Gastrocnemius medialis (tissue), 4 donors: ENCODE measurements at regions not wholly inside any gene's neighbourhood (a gene's known extent, or its start where the extent isn't known, plus 50 kb on each side); places are given as distances from the start of the nearest gene placed in this dataset.

ENCODE experiments used
- ATAC-seq, 2 donors: fragments of 150-250 bp; one replicate each; pipeline ENCODE4 v1.9.1; 2016
- DNase-seq, 2 donors: peaks; one replicate each; pipeline ENCODE4 v3.0.0-alpha.2; 2019
- H3K27ac ChIP-seq, 4 donors: fragments of 200-600 bp; sonication (generic); 1 replicate in 1 of 4; 2 replicates in 3 of 4; pipeline ENCODE4 v1.5.1; 2016 to 2018; ENCODE audit warnings: mild to moderate bottlenecking in 2 of 4, moderate library complexity in 1 of 4
- H3K27me3 ChIP-seq, 3 donors: fragments of 200-600 bp; sonication (generic) in 2 of 3; 1 replicate in 1 of 3; 2 replicates in 2 of 3; pipeline versions ENCODE4 v1.5.1 to v1.6.0; 2016 to 2019; ENCODE audit warnings: mild to moderate bottlenecking in 1 of 3, moderate library complexity in 1 of 3
- H3K36me3 ChIP-seq, 2 donors: fragments of 200-600 bp; sonication (generic) in 1 of 2; one replicate each; pipeline ENCODE4 v1.5.1; 2017 to 2018
- H3K4me1 ChIP-seq, 2 donors: fragments of 200-600 bp; sonication (generic) in 1 of 2; one replicate each; pipeline ENCODE4 v1.5.1; 2016 to 2017; ENCODE audit warnings: mild to moderate bottlenecking in 2 of 2
- H3K4me3 ChIP-seq, 4 donors: fragments of 200-600 bp; sonication (generic) in 3 of 4; 1 replicate in 1 of 4; 2 replicates in 3 of 4; pipeline ENCODE4 v1.5.1; 2016 to 2019; ENCODE audit warnings: mild to moderate bottlenecking in 2 of 4
- H3K9me3 ChIP-seq, 3 donors: fragments of 200-600 bp; sonication (generic) in 2 of 3; 1 replicate in 1 of 3; 2 replicates in 2 of 3; pipeline ENCODE4 v1.5.1; 2016 to 2019
- POLR2A ChIP-seq, 2 donors: fragments of 450-650 bp; IDR thresholded peaks; one replicate each; pipeline ENCODE4 v1.6.1; 2017; ENCODE audit warnings: antibody characterized with exemption in 2 of 2, mild to moderate bottlenecking in 2 of 2, moderate library complexity in 2 of 2
- in situ Hi-C, 4 donors: fragments of 200-750 bp; cut with MboI; loops; one replicate each; pipeline versions ENCODE4 v1.15.0 to v1.8.0; 2017; ENCODE audit warnings: low sequenced_read_pairs in 4 of 4
- intact Hi-C: fragments of 100-400 bp; cut with DNase I; formaldehyde crosslinking; loops from one replicate; pipeline ENCODE4 v1.15.1; 2023; ENCODE audit warnings: low total_unique reads
- TF ChIP-seq, protein P1 (sequence below), 5 experiments: fragments of 450-650 bp in 3 of 5; fragments of 200-600 bp in 2 of 5; sonication (generic) in 2 of 5; IDR thresholded peaks in 4 of 5; conservative IDR thresholded peaks in 1 of 5; 1 replicate in 4 of 5; 2 replicates in 1 of 5; pipeline ENCODE4 v1.5.1; 2016 to 2019; ENCODE audit warnings: antibody characterized with exemption in 5 of 5, mild to moderate bottlenecking in 3 of 5, moderate library complexity in 3 of 5

DNA sequence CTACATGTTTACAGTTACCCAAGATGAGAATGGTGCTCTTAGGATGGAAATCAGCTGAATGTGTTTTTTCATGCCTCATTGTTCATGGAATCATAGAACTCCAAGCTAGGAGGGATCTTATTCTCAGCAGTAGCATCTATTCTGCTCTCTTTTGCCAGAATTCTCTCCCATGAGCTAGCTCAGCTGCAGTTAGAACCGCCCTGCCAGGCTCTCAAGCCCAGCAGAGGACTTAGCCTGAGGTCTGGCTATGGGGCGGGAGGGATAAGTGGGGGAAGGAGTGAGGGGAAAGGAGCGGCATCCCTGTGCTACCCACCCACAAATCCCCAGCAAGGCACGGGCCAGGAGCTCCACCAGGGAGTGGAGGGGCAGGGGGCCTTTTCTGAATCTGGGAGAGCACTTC lies 120.7 kb upstream of the PLXNA4 start:
- in situ Hi-C loops: no loop called here
- TF ChIP-seq POLR2A (IDR thresholded peaks at IDR 0.05): no peak
- TF ChIP-seq, protein P1, sequence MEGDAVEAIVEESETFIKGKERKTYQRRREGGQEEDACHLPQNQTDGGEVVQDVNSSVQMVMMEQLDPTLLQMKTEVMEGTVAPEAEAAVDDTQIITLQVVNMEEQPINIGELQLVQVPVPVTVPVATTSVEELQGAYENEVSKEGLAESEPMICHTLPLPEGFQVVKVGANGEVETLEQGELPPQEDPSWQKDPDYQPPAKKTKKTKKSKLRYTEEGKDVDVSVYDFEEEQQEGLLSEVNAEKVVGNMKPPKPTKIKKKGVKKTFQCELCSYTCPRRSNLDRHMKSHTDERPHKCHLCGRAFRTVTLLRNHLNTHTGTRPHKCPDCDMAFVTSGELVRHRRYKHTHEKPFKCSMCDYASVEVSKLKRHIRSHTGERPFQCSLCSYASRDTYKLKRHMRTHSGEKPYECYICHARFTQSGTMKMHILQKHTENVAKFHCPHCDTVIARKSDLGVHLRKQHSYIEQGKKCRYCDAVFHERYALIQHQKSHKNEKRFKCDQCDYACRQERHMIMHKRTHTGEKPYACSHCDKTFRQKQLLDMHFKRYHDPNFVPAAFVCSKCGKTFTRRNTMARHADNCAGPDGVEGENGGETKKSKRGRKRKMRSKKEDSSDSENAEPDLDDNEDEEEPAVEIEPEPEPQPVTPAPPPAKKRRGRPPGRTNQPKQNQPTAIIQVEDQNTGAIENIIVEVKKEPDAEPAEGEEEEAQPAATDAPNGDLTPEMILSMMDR (IDR thresholded peaks at IDR 0.05 in 4 of 5, conservative IDR thresholded peaks at IDR 0.05 in 1 of 5): no peak
- H3K4me3 ChIP-seq: no peak overlapping the region
- H3K27ac ChIP-seq: no peak overlapping the region
- H3K9me3 ChIP-seq: no peaks in the 10 kb centered on the region
- H3K4me1 ChIP-seq: no peaks in the 10 kb centered on the region
- no peak for ATAC-seq
- H3K27me3 ChIP-seq: peaks cover 0 to 5% (median 0%) of the 10 kb centered on the region in 3 donors
- intact Hi-C loops: no loop called here
- DNase-seq: no peak
- no peaks in the 10 kb centered on the region for H3K36me3 ChIP-seq

DNA sequence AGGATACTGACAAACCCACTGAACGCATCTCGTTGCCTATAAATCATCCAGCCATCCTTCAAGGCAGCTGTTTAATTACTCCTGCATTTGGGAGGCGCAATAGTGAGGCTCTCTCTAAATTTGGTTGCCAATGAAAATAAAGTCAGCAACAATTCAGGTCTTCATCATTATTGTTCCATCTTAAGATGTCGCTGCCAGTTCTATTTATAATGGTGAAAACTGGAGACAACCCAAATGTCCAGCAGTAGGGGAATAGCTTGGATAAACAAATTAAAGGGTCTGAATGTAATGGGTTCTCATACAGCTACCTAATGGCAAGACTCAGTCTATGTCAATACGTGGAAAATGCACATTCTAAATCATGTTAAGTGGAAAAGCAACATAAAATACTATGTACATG lies 120.1 kb upstream of the PLXNA4 start:
- H3K27ac ChIP-seq: no peak overlapping the region
- TF ChIP-seq POLR2A (IDR thresholded peaks at IDR 0.05): no peak
- TF ChIP-seq, protein P1 (IDR thresholded peaks at IDR 0.05 in 4 of 5, conservative IDR thresholded peaks at IDR 0.05 in 1 of 5): no peak
- peaks cover 0 to 5% (median 0%) of the 10 kb centered on the region in 3 donors for H3K27me3 ChIP-seq
- no peak for DNase-seq
- H3K36me3 ChIP-seq: no peaks in the 10 kb centered on the region
- intact Hi-C loops: no loop called here
- ATAC-seq: no peak
- in situ Hi-C loops: no loop called here
- H3K4me1 ChIP-seq: no peaks in the 10 kb centered on the region
- H3K4me3 ChIP-seq: no peak overlapping the region
- no peaks in the 10 kb centered on the region for H3K9me3 ChIP-seq

DNA sequence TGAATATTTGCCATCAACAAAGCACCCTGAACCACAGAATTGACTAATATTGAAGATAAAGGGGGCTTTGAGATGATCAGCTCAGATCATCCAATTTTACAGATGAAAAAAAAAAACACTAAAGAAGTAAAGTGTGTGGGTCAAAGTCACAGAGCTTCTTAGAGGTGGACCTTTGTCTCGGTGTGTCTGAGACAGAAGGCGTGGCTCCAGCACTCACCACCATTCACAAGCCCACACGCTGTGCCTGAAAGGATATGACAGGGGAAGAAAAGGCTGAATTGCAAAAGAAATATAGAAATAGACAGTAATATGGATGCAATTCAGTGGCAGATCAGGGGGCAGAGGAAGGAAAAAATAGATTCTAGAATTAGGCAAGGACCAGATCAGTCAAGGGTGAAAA lies 114.9 kb upstream of the PLXNA4 start:
- H3K4me1 ChIP-seq: no peaks in the 10 kb centered on the region
- no peaks in the 10 kb centered on the region for H3K9me3 ChIP-seq
- no peak for ATAC-seq
- no peak for DNase-seq
- H3K27me3 ChIP-seq: peaks cover 0 to 7% (median 0%) of the 10 kb centered on the region in 3 donors
- no peak overlapping the region for H3K4me3 ChIP-seq
- TF ChIP-seq POLR2A (IDR thresholded peaks at IDR 0.05): no peak
- TF ChIP-seq, protein P1 (IDR thresholded peaks at IDR 0.05 in 4 of 5, conservative IDR thresholded peaks at IDR 0.05 in 1 of 5): no peak
- in situ Hi-C loops: no loop called here
- H3K27ac ChIP-seq: no peak overlapping the region
- intact Hi-C loops: no loop called here
- H3K36me3 ChIP-seq: no peaks in the 10 kb centered on the region

DNA sequence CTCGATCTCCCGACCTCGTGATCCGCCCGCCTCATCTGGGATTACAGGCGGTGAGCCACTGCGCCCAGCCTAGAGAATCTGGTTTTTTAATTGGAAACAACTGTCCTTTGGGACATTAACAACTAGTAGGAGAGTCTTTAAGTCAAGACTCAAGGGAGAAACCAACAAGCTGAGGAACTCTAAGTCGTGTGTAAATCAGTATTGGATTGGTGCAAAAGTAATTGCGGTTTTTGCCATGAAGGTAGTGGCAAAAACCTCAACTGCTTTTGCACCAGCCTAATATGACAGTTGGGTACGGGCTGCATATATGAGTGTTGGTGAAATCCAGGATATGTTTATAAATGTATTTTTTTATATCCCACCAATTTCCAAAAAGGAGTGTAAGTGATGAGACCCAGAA lies 113.9 kb upstream of the PLXNA4 start:
- Histone ChIP-seq H3K27ac (no peak overlapping the region), H3K4me1 (no peaks in the 10 kb centered on the region), H3K4me3 (no peak overlapping the region), H3K36me3 (no peaks in the 10 kb centered on the region), H3K9me3 (no peaks in the 10 kb centered on the region), H3K27me3 (peaks cover 0 to 7% (median 0%) of the 10 kb centered on the region in 3 donors)
- in situ Hi-C loops (no loop called here), intact Hi-C loops (no loop called here)
- ATAC-seq: no peak
- no peak for DNase-seq
- no peak for TF ChIP-seq POLR2A (IDR thresholded peaks at IDR 0.05)
- TF ChIP-seq, protein P1 (IDR thresholded peaks at IDR 0.05 in 4 of 5, conservative IDR thresholded peaks at IDR 0.05 in 1 of 5): no peak

DNA sequence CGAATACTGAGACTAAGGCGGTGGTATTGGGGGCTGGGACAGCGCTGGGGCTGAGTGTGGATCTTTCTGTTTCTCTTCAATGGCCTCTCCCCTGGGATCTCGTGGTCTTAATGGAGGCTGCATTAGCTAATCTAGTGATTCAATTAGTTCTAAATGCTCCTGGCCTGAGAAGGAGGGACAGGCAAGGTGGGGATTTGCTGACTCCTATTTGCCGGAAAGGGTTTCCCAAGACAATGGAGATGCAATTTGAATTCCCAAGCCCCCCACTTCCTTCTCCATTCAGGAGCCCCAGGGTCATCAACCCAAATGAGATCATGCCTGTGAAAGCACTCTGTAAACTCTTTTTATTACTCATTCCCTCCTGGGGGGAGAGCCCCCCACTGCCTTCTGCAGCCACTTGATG lies 111.7 kb upstream of the PLXNA4 start:
- DNase-seq (no peak), ATAC-seq (no peak)
- Histone ChIP-seq H3K27ac (no peak overlapping the region), H3K27me3 (peaks cover 0 to 2% (median 0%) of the 10 kb centered on the region in 3 donors), H3K4me3 (no peak overlapping the region), H3K36me3 (no peaks in the 10 kb centered on the region), H3K4me1 (no peaks in the 10 kb centered on the region), H3K9me3 (no peaks in the 10 kb centered on the region)
- in situ Hi-C loops (no loop called here), intact Hi-C loops (no loop called here)
- TF ChIP-seq POLR2A (IDR thresholded peaks at IDR 0.05): no peak
- TF ChIP-seq, protein P1 (IDR thresholded peaks at IDR 0.05 in 4 of 5, conservative IDR thresholded peaks at IDR 0.05 in 1 of 5): no peak
